Activated naive CD4-positive, alpha-beta T cell treated with anti-CD3 and anti-CD28 coated beads for 36 hours (primary cell): ENCODE measurements at regions not wholly inside any gene's neighbourhood (a gene's known extent, or its start where the extent isn't known, plus 50 kb on each side); places are given as distances from the start of the nearest gene placed in this dataset.

Experiments used
- CTCF ChIA-PET: fragments of 350-600 bp; sonication (Branson Sonifier 250); formaldehyde crosslinking; loops from one replicate; lab custom pipeline; 2021; ENCODE audit warnings: antibody characterized with exemption; lab: Charles Lee
- DNase-seq: peaks from one replicate; pipeline ENCODE4 v3.0.0-alpha.2; 2020
- H3K27ac Mint-ChIP-seq: one replicate; pipeline ENCODE4 v1.8.0; 2021; ENCODE audit warnings: mild to moderate bottlenecking, mixed read lengths
- H3K27me3 Mint-ChIP-seq: one replicate; pipeline ENCODE4 v1.8.0; 2021; ENCODE audit warnings: low read depth, mixed read lengths
- H3K36me3 Mint-ChIP-seq: one replicate; pipeline ENCODE4 v1.8.0; 2021; ENCODE audit warnings: low read depth, mixed read lengths
- H3K4me1 Mint-ChIP-seq: one replicate; pipeline ENCODE4 v1.8.0; 2021; ENCODE audit warnings: low read depth, mixed read lengths
- H3K4me3 Mint-ChIP-seq: one replicate; pipeline ENCODE4 v1.8.0; 2021; ENCODE audit warnings: mild to moderate bottlenecking, moderate library complexity, mixed read lengths
- H3K9me3 Mint-ChIP-seq: one replicate; pipeline ENCODE4 v1.8.0; 2021; ENCODE audit warnings: mixed read lengths
- intact Hi-C: fragments of 100-400 bp; cut with micrococcal nuclease; formaldehyde crosslinking; loops from one replicate; pipeline ENCODE4 v1.15.1; 2023

DNA sequence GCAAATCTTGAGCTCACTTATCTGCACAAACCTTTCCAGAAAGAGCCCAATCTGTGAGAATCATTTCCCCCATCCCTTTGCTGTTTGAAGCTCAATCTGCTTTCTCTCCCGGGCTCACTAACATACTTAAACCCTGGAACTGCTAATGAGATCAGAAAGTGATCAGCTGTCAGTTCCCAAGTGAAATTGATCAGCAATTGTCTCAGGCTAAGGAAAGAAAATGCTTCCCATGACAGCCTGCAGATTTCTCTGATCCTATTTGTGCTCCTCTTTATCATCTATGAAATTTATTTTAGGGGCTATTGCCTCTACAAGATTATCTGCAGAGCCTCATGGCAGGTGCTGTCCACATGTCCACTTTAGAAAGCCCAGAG is 239.0 kb upstream of the CXCR4 start:
- DNase-seq, result no peak
- Mint-ChIP-seq H3K4me3 (no peak overlapping the region), H3K4me1 (peaks cover 35% of the 10 kb centered on the region), H3K27me3 (no peaks in the 10 kb centered on the region), H3K27ac (no peak overlapping the region), H3K36me3 (no peaks in the 10 kb centered on the region), H3K9me3 (no peaks in the 10 kb centered on the region)
- CTCF ChIA-PET, result interaction anchor here (1.2 kb wide), 1 partner anchor 305 kb away, joined by 3 read pairs; no protein-coding TSS in a partner anchor
- intact Hi-C loops, result no loop called here

GRCh38 chr2:136356125-136357006 is 238.4 kb upstream of the CXCR4 start:
- Mint-ChIP-seq H3K36me3 (no peaks in the 10 kb centered on the region), H3K27ac (no peak overlapping the region), H3K4me3 (no peak overlapping the region), H3K4me1 (peaks cover 33% of the 10 kb centered on the region), H3K27me3 (no peaks in the 10 kb centered on the region), H3K9me3 (no peaks in the 10 kb centered on the region)
- DNase-seq, result no peak
- intact Hi-C loops, result no loop called here
- CTCF ChIA-PET, result interaction anchor here (1.2 kb wide), 1 partner anchor 304 kb away, joined by 3 read pairs; no protein-coding TSS in a partner anchor

- H3K27ac Mint-ChIP-seq, result peak overlapping the region; percentile 29
- no peak for DNase-seq
- intact Hi-C loops, result no loop called here
Observed at GRCh38 chr2:136351684-136352083, 233.7 kb upstream of the CXCR4 start.

GRCh38 chr2:136347981-136348380 is 230.0 kb upstream of the CXCR4 start:
- intact Hi-C loops, result no loop called here
- DNase-seq, result no peak
- Mint-ChIP-seq H3K4me1 (peaks cover 5% of the 10 kb centered on the region), H3K4me3 (no peak overlapping the region), H3K27ac (no peak overlapping the region), H3K27me3 (no peaks in the 10 kb centered on the region), H3K36me3 (no peaks in the 10 kb centered on the region), H3K9me3 (peaks cover 10% of the 10 kb centered on the region)
- CTCF ChIA-PET, result no interaction called here

More at GRCh38 chr2:136351684-136352083, 233.7 kb upstream of the CXCR4 start:
- CTCF ChIA-PET, result interaction anchor here (0.9 kb wide), 1 partner anchor 41 kb away, joined by 3 read pairs; no protein-coding TSS in a partner anchor
- Mint-ChIP-seq H3K4me1 (peaks cover 10% of the 10 kb centered on the region), H3K4me3 (no peak overlapping the region), H3K27me3 (no peaks in the 10 kb centered on the region), H3K36me3 (no peaks in the 10 kb centered on the region), H3K9me3 (peaks cover 10% of the 10 kb centered on the region)

GRCh38 chr2:136344339-136344738 is 226.4 kb upstream of the CXCR4 start:
- CTCF ChIA-PET, result no interaction called here
- Mint-ChIP-seq H3K4me3 (no peak overlapping the region), H3K4me1 (no peaks in the 10 kb centered on the region), H3K27ac (no peak overlapping the region), H3K27me3 (no peaks in the 10 kb centered on the region), H3K36me3 (no peaks in the 10 kb centered on the region), H3K9me3 (peaks cover under 1% of the 10 kb centered on the region)
- no peak for DNase-seq
- intact Hi-C loops, result no loop called here

- intact Hi-C loops, result no loop called here
- Mint-ChIP-seq H3K4me3 (no peak overlapping the region), H3K36me3 (no peaks in the 10 kb centered on the region), H3K27ac (no peak overlapping the region), H3K4me1 (no peaks in the 10 kb centered on the region), H3K9me3 (peaks cover 2% of the 10 kb centered on the region), H3K27me3 (no peaks in the 10 kb centered on the region)
- CTCF ChIA-PET, result no interaction called here
- DNase-seq, result no peak
Observed at GRCh38 chr2:136342138-136342537, 224.2 kb upstream of the CXCR4 start.

- Mint-ChIP-seq H3K4me3 (no peak overlapping the region), H3K36me3 (no peaks in the 10 kb centered on the region), H3K27me3 (no peaks in the 10 kb centered on the region), H3K27ac (no peak overlapping the region), H3K4me1 (peaks cover 4% of the 10 kb centered on the region), H3K9me3 (peaks cover 2% of the 10 kb centered on the region)
- CTCF ChIA-PET, result no interaction called here
- intact Hi-C loops, result no loop called here
- no peak for DNase-seq
Observed at GRCh38 chr2:136334967-136335366, 217.0 kb upstream of the CXCR4 start.

- CTCF ChIA-PET, result no interaction called here
- no peaks in the 10 kb centered on the region for H3K36me3 Mint-ChIP-seq
- H3K4me1 Mint-ChIP-seq, result peaks cover 17% of the 10 kb centered on the region
- H3K27me3 Mint-ChIP-seq, result no peaks in the 10 kb centered on the region
- H3K4me3 Mint-ChIP-seq, result no peak overlapping the region
- intact Hi-C loops, result no loop called here
- H3K27ac Mint-ChIP-seq, result no peak overlapping the region
- DNase-seq, result no peak
- H3K9me3 Mint-ChIP-seq, result no peaks in the 10 kb centered on the region
Observed at GRCh38 chr2:136332436-136333095, 214.6 kb upstream of the CXCR4 start.

DNA sequence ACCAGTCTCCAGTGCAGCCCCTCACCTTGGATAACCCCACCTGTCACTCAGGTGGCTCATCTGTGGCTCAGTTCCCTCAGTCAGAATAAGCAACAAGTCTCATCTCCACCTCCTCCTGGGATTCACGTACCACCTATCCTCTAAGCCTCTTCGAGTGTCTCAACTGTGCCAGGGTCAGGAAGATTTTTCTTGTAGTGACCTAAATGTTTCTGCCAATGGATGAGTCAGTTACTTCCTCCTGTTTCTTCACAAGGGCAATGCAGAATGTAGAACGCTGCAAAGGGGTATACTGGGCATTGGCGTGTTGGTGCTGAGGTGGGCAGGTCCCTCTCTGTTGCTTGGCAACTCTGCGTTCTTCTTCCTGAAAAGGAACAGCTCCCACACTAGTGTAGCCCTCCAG is 213.3 kb upstream of the CXCR4 start:
- CTCF ChIA-PET, result no interaction called here
- no peaks in the 10 kb centered on the region for H3K36me3 Mint-ChIP-seq

DNA sequence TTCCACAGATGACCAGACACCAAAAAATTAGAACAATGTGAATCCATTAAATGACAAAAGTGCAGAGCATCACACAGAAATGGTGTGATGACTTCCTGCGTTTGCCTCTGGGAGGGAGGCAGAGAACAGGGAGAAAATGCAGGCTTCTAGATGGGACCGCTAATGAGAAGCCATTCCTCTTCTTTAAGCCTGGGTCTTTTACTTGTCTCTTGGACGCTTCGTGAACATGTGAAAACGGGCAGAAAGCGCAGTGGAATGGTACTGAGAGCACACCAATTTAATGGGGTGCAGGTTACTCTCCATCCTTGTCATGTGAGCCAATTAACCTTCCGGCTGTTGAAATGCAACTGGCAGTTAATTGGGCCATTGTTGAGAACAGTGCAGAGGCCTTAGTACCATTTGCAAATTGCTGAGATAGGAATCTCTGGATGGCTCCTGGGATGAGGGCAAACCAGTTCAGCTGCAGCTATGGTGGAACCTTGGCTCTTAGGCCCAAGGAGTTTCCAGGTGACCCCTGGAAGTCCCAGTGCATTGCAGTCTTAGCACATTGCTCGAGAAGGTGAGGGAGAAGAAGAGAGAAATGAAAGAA is 210.4 kb upstream of the CXCR4 start:
- no peaks in the 10 kb centered on the region for H3K9me3 Mint-ChIP-seq
- peaks cover 52% of the 10 kb centered on the region for H3K4me1 Mint-ChIP-seq
- DNase-seq, result no peak
- peaks cover 2% of the 10 kb centered on the region for H3K36me3 Mint-ChIP-seq
- intact Hi-C loops, result loop anchor here (5.0 to 10.0 kb wide), 2 partner anchors 586 to 1274 kb away; partner anchors contain the start of genes RAB3GAP1 and UBXN4
- no peak overlapping the region for H3K4me3 Mint-ChIP-seq
- H3K27me3 Mint-ChIP-seq, result no peaks in the 10 kb centered on the region
- CTCF ChIA-PET, result interaction anchor here (0.7 to 1.6 kb wide), 4 partner anchors 8 to 56 kb away, joined by 3 to 8 read pairs (median 4); no protein-coding TSS in a partner anchor
- peak overlapping the region; percentile 82 for H3K27ac Mint-ChIP-seq

More for the DNA sequence above, 213.3 kb upstream of the CXCR4 start:
- H3K4me3 Mint-ChIP-seq, result no peak overlapping the region
- no peak overlapping the region for H3K27ac Mint-ChIP-seq
- DNase-seq, result no peak
- H3K9me3 Mint-ChIP-seq, result no peaks in the 10 kb centered on the region
- H3K27me3 Mint-ChIP-seq, result no peaks in the 10 kb centered on the region
- intact Hi-C loops, result no loop called here
- H3K4me1 Mint-ChIP-seq, result peaks cover 28% of the 10 kb centered on the region

DNA sequence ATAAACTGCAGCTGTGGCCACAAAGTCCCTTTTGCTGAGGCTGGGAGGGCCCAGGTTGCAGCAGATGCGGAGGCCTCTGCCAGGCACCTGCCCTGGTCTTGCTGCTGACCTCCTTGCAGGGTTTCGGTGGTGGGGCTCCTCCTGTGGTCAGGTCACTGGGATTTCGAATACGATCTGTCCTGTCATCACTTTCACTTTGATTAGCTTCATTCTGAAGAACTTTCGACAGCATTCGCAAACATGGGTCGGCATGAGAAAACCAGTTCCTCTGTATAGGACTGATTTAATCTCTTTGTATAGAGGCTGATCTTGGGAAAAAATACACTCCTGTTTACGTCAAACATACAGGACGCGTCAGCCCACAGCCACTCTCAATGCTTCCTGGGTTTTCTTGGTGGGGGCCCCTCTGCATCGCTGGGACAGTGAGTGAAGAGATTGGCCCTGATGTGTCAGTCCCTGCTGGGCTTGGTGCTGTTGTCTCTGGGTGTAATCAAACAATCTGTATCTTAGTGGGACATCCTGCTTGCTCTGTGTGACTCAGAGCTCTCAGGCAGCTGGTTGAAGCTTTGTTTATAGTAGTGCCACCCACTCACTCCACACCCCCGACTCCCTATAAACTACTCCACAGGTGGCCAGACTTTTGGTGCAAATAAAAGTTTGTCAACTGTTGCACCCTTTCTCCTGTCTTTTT is 209.4 kb upstream of the CXCR4 start:
- peaks cover 2% of the 10 kb centered on the region for H3K36me3 Mint-ChIP-seq
- CTCF ChIA-PET, result interaction anchor here (0.7 to 1.6 kb wide), 4 partner anchors 8 to 53 kb away, joined by 3 to 8 read pairs (median 4); no protein-coding TSS in a partner anchor
- H3K4me1 Mint-ChIP-seq, result peaks cover 62% of the 10 kb centered on the region
- intact Hi-C loops, result loop anchor here (1.0 to 10.0 kb wide), 15 partner anchors 16 to 1273 kb away; partner anchors contain the start of genes RAB3GAP1 and UBXN4
- H3K27me3 Mint-ChIP-seq, result no peaks in the 10 kb centered on the region
- peak; percentile 89 for DNase-seq
- peak overlapping the region; percentile 82 for H3K27ac Mint-ChIP-seq
- H3K9me3 Mint-ChIP-seq, result no peaks in the 10 kb centered on the region
- peak overlapping the region; percentile 52 for H3K4me3 Mint-ChIP-seq
